Activated naive CD4-positive, alpha-beta T cell treated with anti-CD3 and anti-CD28 coated beads, Interleukin-2, amount 50 U/mL, for 72 hours (primary cell): ENCODE measurements at regions not wholly inside any gene's neighbourhood (a gene's known extent, or its start where the extent isn't known, plus 50 kb on each side); places are given as distances from the start of the nearest gene placed in this dataset.
A peak's percentile ranks its signal among the peaks of the same experiment; 100 is the strongest.

Source experiments
- ATAC-seq, 2 donors: fragments of 150-1000 bp; cut with Tn5 transposase; 2 replicates each; pipeline ENCODE4 v1.10.0; 2021; ENCODE audit warnings: mild to moderate bottlenecking in 2 of 2, moderate library complexity in 2 of 2
- DNase-seq, 2 donors: peaks; one replicate each; pipeline ENCODE4 v3.0.0; 2021 to 2022; ENCODE audit warnings: low spot score in 2 of 2
- H3K27ac Mint-ChIP-seq, 2 donors: one replicate each; pipeline ENCODE4 v1.8.0; 2022; ENCODE audit warnings: mild to moderate bottlenecking in 2 of 2, mixed read lengths in 2 of 2
- H3K36me3 Mint-ChIP-seq, 2 donors: one replicate each; pipeline ENCODE4 v1.8.0; 2022; ENCODE audit warnings: mixed read lengths in 2 of 2
- H3K9me3 Mint-ChIP-seq, 2 donors: one replicate each; pipeline ENCODE4 v1.8.0; 2022; ENCODE audit warnings: mixed read lengths in 2 of 2

DNA sequence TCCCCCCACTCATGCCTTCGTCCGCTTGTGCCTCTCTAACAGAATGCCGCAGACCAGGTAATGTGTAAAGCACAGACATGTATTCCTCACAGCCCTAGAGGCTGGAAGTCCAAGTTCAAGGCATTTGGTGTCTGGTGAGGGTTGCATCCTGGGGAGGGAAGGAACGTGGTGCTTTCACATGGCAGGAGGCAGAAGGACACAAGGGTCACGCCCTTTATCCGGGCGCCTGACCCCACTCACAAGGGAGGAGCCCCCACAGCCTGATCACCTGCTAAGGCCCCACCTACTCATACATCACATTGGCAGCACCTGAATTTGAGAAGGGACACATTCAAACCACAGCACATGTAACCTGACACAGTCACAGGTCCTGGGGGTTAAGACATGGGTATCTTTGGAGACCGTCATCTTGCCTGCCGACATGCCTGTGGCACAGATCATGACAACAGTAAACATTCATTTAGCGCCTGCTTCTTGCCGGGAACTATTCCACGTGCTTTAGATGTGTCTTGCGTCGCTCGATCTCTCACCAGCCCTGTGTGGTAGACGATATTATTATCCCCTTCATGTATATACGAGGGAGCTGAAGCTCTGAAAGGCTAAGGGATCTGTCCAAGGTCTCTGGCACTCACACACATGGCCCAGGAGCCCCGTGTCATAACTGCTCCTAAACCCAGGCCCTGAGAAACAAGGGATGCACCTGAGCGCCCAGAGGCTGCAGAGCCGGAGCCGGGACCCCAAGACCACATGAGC, 235.6 kb downstream of the NPHP4 start:
- H3K9me3 Mint-ChIP-seq, result no peaks in the 10 kb centered on the region
- H3K27ac Mint-ChIP-seq, result no peak overlapping the region
- H3K36me3 Mint-ChIP-seq, result no peaks in the 10 kb centered on the region
- DNase-seq (peak in 1 of 2 donors; percentile 20), ATAC-seq (no peak)

DNA sequence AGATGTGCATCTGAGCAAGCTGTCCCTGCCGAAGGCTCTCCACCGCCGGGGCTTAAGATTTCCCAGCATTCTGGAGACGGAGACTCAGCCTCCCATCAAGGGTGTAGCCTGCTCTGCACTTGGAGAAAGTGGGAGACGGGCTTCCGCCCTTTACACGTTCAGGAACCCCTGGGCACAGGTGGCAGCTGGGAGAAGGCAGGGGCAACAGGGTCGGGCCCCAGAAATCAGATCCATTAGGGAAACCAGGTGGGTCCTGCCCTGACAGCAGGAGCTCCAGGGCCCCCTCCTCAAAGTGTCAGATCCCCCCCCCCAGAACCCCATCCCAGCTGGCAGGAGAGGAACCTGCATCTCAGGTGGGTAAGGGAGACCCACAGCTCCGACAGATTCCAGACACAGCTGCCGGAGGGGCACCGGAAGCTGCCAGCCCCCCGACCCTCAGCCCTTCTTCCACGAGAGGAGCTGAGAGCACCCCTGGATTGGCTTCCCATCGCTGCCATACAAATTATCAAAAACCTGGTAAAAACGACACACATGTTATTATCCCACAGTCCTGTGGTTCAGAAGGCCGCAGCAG, 236.6 kb downstream of the NPHP4 start:
- no peak overlapping the region for H3K27ac Mint-ChIP-seq
- DNase-seq (peak in 1 of 2 donors; percentile 30), ATAC-seq (no peak)
- H3K36me3 Mint-ChIP-seq, result no peaks in the 10 kb centered on the region
- no peaks in the 10 kb centered on the region for H3K9me3 Mint-ChIP-seq

DNA sequence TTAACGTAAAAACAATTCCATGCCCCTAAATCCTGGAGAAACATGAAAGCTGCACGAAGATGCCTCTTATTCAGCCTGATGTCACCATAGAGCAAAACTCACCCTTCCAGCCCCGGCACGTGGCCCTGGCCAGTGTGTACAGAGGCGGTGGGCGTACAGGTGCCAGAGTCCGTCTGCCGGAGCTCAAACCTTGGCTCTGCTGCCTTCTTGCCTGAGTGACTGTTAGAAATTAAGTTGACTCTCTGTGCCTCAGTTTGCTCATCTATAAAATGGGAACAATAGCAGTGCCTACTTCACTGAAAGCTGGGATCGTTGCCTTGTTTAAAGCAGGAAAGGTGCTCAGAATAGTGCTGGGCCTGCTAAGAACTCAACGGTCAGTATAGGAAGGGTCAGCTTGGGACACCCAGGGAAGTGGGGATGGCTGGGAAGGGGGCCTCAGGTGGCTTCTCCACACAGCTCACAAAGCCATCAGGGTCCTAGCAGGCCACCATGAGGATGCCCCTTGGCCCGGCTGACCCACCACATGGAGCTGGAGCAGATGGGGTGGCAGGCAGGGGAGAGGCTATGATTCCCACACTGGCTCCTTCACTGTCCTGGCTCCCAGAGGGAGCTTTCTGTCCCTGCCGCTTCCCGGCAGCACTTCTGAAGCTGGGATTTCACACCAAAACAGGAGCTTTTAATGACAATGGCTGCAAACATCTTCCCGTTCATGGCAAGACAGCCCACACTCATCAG, 237.2 kb downstream of the NPHP4 start:
- Mint-ChIP-seq H3K9me3 (no peaks in the 10 kb centered on the region), H3K36me3 (no peaks in the 10 kb centered on the region), H3K27ac (no peak overlapping the region)
- ATAC-seq (no peak), DNase-seq (peak in 1 of 2 donors; percentile 39)

DNA sequence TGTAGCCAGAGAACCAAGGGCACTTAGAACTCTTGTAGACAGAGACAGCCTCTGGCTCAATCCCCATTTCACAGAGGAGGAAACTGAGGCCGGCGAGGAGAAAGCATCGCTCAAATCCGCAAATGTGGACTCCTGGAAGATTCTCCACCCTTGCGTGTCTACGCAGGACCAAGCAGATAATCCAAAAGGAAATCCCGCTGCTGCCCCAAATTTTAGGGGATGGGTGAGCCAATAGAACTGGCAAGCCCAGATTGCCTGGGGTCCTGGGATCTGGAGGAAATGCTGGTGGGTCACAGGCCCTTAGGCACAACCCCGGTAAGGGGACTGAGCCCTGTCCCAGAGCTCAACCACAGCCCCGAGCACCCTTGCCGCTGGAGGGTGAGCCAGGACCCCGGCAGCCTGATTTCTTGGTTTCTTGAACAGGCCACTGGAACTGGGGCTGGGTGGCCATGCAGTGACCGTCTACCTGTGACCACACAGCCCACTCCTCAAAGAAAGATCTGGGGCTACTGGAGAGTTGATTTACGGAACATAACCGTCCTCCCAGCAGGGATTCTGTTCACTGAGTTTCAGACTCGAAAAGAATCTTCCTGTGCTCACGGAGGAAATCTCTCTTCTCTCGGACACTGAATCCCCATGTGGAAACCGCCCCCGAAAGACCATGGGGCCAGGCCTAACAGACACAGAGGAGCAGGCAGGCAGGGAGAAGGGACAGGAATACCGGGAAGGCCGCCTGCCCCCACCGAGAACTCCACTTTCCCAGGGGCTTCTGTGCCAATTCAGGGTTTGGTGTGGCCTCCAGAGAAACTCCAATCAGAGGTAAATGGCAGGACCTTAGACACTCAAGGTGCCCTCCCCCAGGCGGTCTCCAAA, 238.4 kb downstream of the NPHP4 start:
- ATAC-seq, result no peak
- H3K36me3 Mint-ChIP-seq, result no peaks in the 10 kb centered on the region
- no peak overlapping the region for H3K27ac Mint-ChIP-seq
- DNase-seq, result peak in 1 of 2 donors; percentile 30
- H3K9me3 Mint-ChIP-seq, result no peaks in the 10 kb centered on the region

DNA sequence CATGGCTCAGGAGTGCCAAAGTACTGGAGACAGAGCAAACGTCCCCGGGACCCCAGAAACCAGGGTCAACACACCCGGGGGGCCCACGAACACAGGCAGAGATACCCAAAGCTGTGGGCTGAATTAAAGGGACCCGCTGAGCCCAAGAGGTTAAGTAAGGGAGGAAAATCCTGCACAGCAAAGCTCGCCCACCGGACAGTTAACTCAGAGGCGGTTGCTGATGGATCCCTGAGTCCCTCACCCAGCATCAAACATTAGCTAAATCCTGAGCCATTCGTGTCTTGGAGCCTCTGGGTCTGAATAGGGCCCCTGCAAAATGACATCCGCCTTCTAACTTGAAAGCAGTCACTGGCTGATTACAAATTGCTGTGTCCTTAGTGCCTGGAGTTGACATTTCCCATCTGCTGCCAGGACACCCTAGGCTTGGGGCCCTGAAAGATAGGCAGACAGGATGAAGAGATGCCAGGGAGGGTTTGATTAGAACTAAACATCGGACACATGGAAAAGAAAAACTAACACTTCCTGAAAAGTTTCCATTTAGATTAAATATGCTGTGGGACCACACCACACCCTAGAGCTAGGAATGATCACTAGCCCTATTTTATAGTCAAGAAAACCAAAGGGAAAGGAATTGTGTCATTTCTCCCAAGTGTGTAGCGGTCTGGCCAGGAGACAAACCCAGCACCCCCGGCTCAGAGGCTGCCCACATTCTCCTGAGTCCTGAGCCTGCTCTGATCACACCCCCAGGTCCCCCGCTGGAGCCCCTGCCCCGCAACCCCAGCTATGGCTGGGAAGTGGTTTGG, 239.3 kb downstream of the NPHP4 start:
- Mint-ChIP-seq H3K36me3 (no peaks in the 10 kb centered on the region), H3K27ac (no peak overlapping the region), H3K9me3 (no peaks in the 10 kb centered on the region)
- no peak for ATAC-seq
- no peak for DNase-seq

DNA sequence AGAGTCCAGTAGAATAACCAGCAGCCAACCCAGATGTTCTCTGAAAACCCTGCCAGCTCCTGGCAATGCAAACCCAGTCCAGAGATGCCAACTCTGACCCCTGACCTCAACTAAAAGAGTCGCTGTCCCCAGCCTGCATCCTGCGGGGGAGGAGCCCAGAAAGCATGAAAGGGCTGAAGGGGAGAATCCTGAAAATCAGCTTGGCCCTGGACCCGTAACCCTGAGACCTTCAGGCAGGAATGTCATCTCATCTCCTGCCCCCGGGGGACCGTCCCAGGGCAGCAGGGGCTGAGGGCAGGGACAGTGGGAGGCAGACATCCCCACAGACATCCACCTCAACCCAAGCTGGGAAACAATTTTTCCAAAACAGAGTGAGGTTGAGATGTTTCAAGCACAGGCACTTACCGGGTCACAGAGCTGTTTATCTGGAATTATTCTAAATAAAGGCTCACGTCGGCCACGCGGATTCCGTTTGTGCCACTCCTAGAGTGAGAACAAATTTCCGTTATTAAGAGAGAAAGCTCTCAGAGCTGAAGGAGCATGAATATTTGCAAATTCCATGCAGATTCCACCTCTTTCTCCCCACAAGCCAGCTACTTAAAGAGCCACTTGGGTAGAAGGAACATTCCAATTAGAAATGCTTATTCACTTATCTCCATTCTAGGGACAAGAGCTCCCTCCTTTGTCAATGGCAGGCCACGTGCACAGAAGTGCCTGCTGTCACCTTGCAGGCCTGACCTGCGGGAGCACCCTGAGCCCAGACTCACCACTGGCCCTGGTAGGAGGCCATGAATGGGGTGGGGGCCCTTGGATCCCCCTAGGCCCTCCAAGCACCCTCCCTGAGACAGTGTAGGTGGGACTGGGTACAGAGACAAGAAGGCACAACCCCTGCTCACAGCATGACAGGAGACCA, 240.1 kb downstream of the NPHP4 start:
- Mint-ChIP-seq H3K36me3 (no peaks in the 10 kb centered on the region), H3K27ac (no peak overlapping the region), H3K9me3 (no peaks in the 10 kb centered on the region)
- ATAC-seq, result no peak
- peak in 1 of 2 donors; percentile 37 for DNase-seq

DNA sequence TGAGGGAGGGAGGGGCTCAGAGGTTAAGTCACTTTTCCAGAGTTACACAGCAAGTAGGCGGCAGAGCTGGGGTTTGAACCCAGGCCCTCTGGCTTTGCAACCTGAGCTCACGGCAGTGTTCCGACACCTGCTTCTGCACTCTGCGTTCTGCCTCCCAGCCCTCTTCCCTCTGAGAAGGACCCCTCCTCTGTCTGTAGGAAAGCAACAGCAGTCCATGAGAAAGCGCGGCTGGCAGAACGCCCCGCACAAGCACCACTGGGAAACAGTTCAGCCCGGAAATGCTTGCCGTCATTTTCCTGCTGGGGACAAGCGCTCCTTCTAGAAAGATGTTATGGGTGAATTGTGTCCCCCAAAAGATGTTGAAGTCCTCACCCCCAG, 241.1 kb downstream of the NPHP4 start:
- peak in 1 of 2 donors; percentile 39 for DNase-seq
- Mint-ChIP-seq H3K27ac (no peak overlapping the region), H3K36me3 (no peaks in the 10 kb centered on the region), H3K9me3 (no peaks in the 10 kb centered on the region)
- no peak for ATAC-seq

DNA sequence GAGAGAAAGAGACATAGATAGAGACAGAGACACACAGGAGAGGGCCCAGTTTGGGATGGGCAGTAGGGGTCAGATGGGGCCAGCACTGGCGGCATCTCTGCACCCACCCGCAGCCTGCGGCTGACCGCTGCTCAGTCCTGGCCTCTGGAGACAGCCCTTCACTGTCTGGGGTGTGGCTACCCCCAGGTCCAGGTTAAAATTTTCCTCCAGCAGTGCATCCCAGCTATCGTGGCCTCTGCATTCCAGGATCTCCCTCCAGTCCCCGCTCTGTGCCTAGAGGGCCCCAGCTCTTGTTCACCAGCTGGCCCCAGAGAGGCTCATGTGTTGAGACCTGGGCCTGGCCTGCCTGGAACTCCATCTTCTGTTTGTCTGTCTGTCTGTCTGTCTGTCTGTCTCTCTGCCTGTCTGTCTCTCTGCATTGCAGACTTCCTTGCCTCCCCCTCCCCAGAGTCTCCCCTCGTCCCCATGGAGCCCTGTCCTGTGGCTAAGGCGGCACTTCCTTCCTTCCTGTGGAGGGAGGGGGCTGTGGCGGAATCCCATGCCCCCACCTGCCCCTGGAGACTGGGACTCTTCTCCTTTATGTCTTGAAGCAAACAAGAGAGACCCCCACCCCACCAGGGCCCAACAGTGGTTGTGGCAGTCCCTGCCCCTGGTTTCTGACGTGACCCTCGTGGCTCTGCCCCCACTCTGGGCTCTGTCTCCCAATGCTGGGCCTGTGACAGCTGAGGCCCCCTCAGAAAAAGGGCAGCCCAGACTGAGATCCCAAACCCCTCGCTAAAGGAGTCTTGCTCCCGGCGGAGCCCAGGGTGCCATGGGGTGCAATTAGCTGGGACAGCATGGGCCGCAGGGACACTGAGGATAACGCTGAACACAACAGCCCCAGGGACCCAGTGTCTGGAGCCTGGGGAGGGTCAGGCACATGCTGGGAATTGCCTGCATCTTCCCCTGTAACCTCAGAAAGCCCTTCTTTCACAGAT, 241.8 kb downstream of the NPHP4 start:
- no peaks in the 10 kb centered on the region for H3K9me3 Mint-ChIP-seq
- no peak for ATAC-seq
- H3K27ac Mint-ChIP-seq, result no peak overlapping the region

DNA sequence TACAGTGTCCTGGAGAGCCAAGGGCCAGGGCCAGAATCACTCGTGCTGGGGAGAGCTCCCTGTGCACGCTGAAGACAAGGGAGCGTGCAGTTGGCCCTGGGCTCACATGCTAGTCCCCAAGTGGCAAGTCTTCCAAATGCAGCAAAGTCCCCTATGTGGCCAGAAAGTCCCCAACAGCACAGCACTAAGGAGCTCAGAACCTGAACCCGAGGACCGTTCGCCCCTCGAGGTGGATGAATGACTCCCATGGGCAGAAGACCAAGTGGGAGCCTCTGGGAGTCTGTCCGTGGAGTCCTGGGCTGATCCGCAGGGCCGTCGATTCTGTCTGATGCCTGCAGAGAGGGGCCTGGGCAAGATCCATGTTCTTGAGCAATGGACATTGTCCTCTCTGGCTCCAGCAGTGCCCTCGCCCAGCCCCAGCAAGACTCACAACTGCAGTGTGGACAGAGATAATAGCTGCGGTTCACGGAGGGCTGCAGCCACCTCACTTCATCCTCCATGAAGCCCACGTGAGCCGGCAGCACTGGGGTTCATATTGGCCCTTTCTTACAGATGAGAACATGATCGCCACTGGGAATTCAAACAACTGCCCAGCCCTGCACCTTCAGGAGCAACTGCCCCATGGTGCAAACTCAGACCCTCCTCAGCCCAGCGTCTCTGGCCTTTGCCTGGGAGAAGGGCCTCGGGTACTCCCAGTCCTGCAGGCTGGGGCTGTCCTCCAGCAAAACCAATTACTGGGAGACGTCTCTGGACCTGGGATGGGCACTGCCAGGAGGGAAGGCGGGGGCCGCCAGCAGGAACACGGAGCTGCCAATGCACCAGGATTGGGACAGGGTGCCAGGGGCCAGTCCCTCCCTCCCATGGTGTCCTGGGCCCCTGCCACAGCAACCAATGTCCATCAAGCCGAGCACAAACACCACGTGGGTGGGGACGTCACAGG, 243.7 kb downstream of the NPHP4 start:
- no peaks in the 10 kb centered on the region for H3K36me3 Mint-ChIP-seq
- DNase-seq (peak in 1 of 2 donors; percentile 35), ATAC-seq (no peak)
- peak overlapping the region in 1 of 2 donors; percentile 1 for H3K27ac Mint-ChIP-seq
- H3K9me3 Mint-ChIP-seq, result no peaks in the 10 kb centered on the region

More for the DNA sequence above, 241.8 kb downstream of the NPHP4 start:
- no peaks in the 10 kb centered on the region for H3K36me3 Mint-ChIP-seq
- peak in 1 of 2 donors; percentile 45 for DNase-seq

DNA sequence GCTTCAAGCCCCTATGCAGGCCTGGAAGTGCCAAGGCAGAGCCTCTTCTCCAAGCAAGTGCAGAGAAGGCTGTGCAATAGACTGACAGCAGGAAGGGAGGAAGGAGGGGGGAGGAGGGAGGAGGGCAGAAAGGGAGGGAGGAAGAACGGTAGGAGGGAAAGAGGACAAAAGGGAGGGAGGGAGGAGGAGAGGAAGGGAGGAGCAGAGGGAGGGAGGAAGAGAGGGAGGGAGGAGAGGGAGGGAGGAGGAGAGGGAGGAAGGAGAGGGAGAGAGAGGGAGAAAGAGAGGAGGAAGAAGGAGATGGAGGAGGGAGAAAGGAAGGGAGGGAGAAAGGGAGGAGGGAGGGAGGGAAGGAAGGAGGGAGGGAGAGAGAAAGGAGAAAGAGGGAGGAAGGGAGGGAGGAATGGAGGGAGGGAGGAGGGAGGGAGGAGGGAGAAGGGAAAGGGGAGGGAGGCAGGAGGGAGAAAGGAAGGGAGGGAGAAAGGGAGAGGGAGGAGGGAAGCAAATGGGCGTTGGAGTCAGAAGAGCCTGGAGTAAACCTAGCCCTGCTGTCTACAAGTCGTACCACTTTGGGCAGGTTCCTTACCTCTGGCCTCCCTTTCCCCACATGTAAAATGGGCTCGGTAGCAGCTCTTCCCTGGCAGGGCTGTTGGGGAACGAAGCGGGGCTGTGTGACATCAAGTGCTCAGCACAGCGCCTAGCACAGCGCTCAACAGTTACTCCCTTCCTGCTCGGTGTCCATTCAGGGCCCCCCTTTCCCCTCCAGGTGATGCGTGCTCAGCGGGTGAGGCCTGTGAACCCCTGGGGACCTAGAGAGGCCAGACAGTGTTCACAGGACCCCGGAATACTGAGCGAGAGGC, 244.6 kb downstream of the NPHP4 start:
- H3K27ac Mint-ChIP-seq, result no peak overlapping the region
- no peaks in the 10 kb centered on the region for H3K36me3 Mint-ChIP-seq
- no peak for DNase-seq
- no peaks in the 10 kb centered on the region for H3K9me3 Mint-ChIP-seq
- ATAC-seq, result no peak

DNA sequence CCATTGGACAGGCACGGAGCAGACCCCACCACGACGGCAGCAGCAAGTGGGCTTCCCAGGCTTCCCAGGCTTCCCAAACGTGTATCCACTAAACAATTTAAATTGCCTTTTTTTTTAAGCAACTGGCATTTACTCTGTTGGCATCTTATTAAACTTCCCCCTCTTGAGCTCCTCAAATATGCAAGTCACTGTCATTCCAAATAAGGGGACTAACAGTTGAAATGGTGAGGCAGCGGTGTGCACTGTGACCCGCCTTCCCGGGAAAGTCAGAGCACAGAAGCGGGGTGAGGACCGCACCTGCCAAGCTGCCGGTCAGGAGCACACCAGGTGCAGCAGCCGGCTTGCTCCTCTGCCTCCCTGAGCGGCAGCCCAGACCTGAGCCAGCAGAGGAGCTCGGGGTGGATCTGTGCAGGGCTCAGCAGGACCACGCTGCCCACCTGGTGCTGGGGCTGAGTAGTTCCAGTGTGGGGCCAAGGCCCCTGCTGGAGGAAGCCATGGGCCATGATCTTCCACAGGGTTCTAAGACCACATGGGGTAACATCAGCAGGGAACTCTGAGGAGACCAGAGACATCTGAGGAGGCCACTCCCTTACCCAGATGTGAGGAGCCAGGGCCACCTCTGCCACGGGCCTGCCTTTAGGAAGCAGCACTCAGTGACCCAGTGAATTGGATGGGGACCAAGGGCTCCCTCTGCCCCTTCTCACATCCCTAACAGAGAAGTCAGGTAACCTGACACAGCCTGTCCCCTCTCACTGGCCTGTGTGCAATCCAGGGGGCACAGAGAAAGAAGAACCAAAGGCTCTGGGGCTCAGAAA, 245.4 kb downstream of the NPHP4 start:
- ATAC-seq (no peak), DNase-seq (peak in 1 of 2 donors; percentile 30)
- no peak overlapping the region for H3K27ac Mint-ChIP-seq
- no peaks in the 10 kb centered on the region for H3K36me3 Mint-ChIP-seq
- no peaks in the 10 kb centered on the region for H3K9me3 Mint-ChIP-seq
